HG03045 (cell line): ENCODE measurements at regions not wholly inside any gene's neighbourhood (a gene's known extent, or its start where the extent isn't known, plus 50 kb on each side); places are given as distances from the start of the nearest gene placed in this dataset.
"Not testable (repeated sequence)": the region's sequence is repeated elsewhere in the genome, so short reads cannot be mapped to it uniquely, and the experiment has no call there.

Experiments used
- ATAC-seq: cut with Tn5 transposase; IDR thresholded peaks from one replicate; pipeline ENCODE4 v1.9.1; 2021; ENCODE audit warnings: mild to moderate bottlenecking, moderate library complexity; ENCODE audit not compliant: unreplicated experiment

DNA sequence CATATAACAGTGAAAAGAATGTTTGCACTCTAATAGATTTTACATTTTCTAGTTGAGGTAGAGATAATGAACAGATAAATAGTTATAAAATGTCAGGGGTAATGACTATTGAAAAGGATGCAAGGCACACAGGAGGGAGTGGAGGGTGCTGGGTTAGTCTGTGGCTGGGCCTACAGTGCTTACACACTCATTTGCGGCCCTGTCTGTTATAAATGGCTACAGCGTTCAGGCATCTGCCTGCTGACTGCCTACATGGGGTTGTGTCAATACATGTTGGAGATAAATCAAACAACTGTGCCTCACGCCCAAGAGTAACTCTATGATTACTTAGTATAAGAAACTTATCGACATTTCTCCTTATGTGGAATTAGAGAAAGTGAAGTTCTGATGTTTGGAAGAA, 313.3 kb downstream of the ACTR3B start:
- no peak for ATAC-seq

GRCh38 chr7:153076289-153076688, 316.7 kb downstream of the ACTR3B start:
- ATAC-seq: not testable (repeated sequence)

DNA sequence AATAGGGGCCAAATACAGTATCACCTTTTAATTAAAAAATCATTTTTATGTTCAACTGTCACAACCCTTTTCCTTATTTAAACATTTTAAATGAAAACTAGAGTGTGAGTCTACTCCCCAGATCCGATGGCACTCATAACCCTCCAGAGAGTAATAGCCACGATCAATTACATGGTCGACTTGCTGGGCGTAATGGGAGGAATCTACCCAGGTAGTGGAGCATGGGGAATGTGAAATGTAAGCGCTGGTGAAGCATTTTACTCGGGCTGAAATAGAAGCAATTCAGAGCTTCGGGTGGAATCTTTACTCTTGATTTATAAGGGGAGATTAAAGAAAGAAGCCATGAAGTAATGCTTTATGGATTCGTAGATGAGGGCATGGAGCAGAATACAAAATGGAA, 321.9 kb downstream of the ACTR3B start:
- no peak for ATAC-seq

DNA sequence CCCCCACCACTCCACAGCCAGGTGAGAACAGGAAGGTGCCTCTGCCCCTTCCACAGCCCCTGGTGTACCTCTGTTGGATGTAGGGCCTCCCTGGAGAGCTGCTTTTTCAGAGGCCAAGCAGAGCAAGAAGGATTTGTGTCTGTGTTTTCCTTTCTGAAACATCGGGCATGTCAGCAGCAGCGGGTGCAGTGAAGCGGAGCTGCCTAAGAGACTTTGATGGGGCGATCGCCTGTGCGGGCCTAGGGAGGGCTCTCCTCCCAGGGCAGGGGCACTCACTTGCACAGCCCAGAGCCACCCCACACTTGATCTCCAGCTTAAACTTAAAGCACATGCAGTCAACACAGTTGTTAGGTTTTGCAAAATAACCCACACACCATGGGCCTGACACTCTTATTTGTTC, 324.7 kb downstream of the ACTR3B start:
- no peak for ATAC-seq

GRCh38 chr7:153087498-153087897, 327.9 kb downstream of the ACTR3B start:
- no peak for ATAC-seq

GRCh38 chr7:153088601-153089000, 329.0 kb downstream of the ACTR3B start:
- ATAC-seq: no peak

GRCh38 chr7:153090209-153090608, 330.7 kb downstream of the ACTR3B start:
- ATAC-seq: no peak

- no peak for ATAC-seq
Observed at GRCh38 chr7:153090764-153091163, 331.2 kb downstream of the ACTR3B start.

DNA sequence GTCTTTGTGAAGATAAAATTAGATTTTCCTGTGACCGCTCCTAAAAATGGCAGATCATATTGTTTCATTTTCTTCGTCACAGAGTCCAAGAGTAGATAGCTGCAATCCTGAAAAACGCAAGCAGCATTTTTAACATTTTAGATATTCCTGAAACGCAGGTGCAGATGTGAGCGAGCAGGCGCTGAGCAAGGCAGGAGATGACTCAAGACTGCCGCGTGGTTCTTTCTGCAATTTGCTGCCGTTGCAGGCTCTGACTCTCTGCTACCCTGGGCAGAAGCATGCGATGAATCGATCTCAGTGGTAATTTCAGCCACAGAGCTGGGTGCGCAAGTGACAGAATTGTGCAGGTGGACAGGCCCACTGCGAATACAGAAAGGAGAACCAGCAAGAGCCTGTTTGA, 331.9 kb downstream of the ACTR3B start:
- ATAC-seq: no peak

DNA sequence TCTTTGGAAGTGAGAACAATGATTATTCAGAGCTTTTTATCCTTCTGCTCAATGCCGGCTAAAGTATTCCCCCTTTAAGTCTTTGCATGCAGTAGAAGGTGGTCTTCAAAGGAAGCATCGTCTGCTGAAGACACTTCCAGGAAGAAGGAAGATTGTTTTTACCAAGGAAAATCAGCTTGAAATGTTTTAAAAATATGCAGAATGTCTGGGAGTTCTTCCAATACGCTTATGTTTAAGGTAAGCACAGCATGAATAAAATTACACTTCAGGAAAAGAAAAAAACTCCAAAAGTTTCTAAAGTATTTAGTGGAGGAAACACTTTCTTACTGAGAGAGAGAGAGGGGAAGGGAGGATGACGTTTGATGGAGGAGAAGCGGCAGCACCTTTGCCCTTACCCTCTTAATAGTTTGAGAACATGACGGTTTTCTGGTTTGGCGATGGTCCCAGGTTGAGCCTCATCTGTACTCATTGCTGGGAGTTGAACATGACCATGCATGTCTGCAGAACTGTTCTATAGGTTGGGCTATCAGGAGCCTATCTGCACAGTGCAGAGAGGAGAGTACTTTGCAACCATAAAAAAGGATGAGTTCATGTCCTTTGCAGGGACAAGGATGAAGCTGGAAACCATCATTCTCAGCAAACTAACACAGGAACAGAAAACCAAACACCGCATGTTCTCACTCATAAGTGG, 338.1 kb downstream of the ACTR3B start:
- no peak for ATAC-seq

GRCh38 chr7:153099235-153099634, 339.7 kb downstream of the ACTR3B start:
- no peak for ATAC-seq

DNA sequence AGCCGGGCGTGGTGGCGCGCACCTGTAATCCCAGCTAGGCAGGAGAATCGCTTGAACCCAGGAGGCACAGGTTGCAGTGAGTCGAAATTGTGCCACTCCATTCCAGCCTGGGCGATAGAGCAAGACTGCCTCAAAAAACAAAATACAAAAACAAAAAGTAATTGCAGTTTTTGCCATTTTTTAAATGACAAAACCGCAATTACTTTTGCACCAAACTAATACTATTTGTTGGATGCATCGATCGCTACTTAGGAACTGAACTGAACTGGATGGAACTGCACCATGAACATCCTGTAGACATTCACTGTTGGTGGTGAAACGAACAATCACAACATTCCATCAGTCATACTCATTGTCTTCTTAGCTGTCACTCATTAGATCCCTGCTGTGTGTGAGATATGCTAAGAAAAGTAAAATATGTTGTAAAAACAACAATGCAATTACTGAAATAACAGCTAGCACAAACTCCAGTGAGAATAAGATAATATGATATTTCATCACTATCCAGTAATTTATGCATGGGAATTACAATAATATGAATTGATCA, 341.2 kb downstream of the ACTR3B start:
- ATAC-seq: no peak

DNA sequence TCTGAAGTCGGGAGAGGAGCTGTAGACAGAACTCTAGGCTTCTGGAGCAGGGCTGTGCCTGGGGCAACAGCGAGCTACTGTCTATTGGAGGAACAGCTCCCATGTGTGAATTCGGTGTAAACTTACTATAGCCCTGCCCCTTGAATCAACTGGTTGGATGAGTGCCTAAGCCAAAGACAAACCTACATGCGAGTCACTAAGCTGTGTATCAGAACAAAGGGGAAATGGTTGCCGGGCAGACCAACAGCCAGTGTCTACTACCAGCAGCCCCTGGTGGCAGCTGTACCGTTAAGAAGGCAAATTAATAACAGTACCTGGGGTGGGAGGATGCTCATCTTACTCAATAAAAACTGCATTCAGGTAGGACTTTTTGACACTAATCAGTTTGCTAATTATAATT, 343.6 kb downstream of the ACTR3B start:
- no peak for ATAC-seq

- ATAC-seq: no peak
Observed at GRCh38 chr7:153107826-153108225, 348.3 kb downstream of the ACTR3B start.

DNA sequence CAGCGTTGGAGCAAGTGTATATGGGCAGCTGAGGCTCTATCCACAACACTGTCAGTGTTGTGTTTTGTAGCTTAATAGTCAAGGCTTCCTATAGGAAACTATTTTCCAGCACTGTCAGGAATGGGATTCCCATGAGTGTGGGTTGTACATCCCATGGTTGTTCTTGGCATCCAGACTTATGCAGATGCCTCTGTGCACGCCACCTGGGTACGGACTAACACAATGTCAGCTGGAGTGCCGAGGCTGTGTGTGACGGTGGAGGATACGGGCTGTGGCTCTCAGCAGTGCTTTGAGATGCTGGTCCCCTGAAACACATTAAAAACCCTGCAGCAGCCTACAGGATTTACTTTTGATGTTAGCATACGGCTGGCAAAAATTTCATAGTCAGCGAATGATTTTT, 350.0 kb downstream of the ACTR3B start:
- no peak for ATAC-seq

DNA sequence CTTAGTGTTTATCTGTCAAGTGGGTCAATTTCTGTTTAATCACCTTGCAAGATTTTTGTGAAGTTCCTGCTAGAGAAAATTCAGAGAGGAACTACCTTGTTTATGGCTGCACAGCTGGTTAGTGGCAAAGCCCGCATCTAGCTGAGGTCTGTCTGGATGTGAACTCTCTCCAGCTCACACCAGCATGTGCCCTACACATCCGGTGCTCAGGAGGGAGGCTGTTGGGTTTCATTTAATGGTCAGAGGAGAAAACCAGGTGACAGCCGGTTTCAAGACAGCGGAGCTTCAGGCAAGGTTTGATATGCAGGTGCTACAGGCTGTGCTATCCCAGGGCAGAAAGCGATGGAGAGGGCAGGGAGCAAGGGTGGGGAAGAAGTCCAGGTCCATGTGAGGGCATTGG, 351.1 kb downstream of the ACTR3B start:
- no peak for ATAC-seq

- not testable (repeated sequence) for ATAC-seq
Observed at GRCh38 chr7:153122255-153122654, 362.7 kb downstream of the ACTR3B start.

DNA sequence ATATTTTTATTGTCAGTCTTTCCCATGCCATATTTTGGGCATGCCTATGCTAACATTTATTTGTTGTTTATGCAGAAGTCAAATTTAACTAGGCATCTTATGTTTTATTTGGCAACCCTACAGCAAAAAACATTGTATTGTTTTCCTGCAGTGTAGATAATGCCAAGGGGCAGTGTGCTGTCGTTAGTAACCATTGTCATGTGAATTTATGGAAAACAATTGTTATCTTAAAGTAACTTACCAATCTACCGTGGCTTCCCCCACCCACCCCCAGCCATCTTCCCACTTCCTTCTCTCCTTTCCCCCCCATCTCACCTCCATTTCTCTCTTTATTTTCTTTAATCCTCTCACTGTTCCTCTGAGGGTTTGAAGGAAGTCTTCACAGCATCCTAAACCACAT, 370.5 kb downstream of the ACTR3B start:
- ATAC-seq: no peak

DNA sequence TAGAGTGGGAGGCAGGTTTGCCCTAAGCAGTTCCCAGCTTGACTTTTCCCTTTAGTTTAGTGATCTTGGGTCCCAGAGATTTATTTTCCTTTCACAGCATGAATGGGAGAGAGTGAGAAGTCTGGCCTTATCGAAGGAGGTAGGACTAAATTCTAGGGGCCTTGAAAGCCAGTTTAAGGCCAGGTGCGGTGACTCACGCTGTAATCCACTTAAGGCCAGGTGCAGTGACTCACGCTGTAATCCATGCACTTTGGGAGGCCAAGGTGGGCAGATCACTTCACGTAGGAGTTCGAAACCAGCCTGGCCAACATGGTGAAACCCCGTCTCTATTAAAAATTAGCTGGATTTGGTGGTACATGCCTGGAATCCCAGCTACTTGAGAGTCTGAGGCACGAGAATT, 392.2 kb downstream of the ACTR3B start:
- no peak for ATAC-seq

GRCh38 chr7:153152801-153153422, 393.4 kb downstream of the ACTR3B start:
- ATAC-seq: no peak

GRCh38 chr7:153158149-153158548, 398.6 kb downstream of the ACTR3B start:
- no peak for ATAC-seq

GRCh38 chr7:153170287-153170686, 410.7 kb downstream of the ACTR3B start:
- no peak for ATAC-seq

GRCh38 chr7:153185936-153186335, 426.4 kb downstream of the ACTR3B start:
- no peak for ATAC-seq
